Psoas muscle (tissue), 7 donors: ENCODE measurements at regions not wholly inside any gene's neighbourhood (a gene's known extent, or its start where the extent isn't known, plus 50 kb on each side); places are given as distances from the start of the nearest gene placed in this dataset.

Source experiments
- ATAC-seq, 4 donors: fragments of 200-7000 bp; cut with Tn5 transposase; one replicate each; pipeline ENCODE4 v1.9.1; 2020; ENCODE audit warnings: moderate library complexity in 3 of 4, mild to moderate bottlenecking in 2 of 4
- DNase-seq, 2 donors: peaks; one replicate each; pipeline ENCODE4 v3.0.0-alpha.2; 2020
- H3K27ac ChIP-seq: fragments of 200-600 bp; one replicate; pipeline ENCODE4 v1.8.0; 2022
- H3K27me3 ChIP-seq, 3 donors: fragments of 200-600 bp in 1 of 3; one replicate each; pipeline versions ENCODE4 v1.6.1 to v1.8.0; 2013 to 2022; ENCODE audit warnings: low read length in 2 of 3, mild to moderate bottlenecking in 2 of 3, moderate library complexity in 1 of 3; ENCODE audit not compliant: insufficient read depth in 3 of 3
- H3K36me3 ChIP-seq, 2 donors: fragments of 200-600 bp in 1 of 2; one replicate each; pipeline versions ENCODE4 v1.6.1 to v1.8.0; 2013 to 2022; ENCODE audit warnings: low read depth in 1 of 2, mild to moderate bottlenecking in 1 of 2, moderate library complexity in 1 of 2; ENCODE audit not compliant: insufficient read depth in 1 of 2
- H3K4me1 ChIP-seq: fragments of 200-600 bp; one replicate; pipeline ENCODE4 v1.8.0; 2022
- H3K4me3 ChIP-seq: fragments of 200-600 bp; one replicate; pipeline ENCODE4 v1.8.0; 2022; ENCODE audit warnings: mild to moderate bottlenecking
- H3K9me3 ChIP-seq: fragments of 200-600 bp; one replicate; pipeline ENCODE4 v1.8.0; 2022
- CTCF ChIP-seq: fragments of 200-600 bp; IDR thresholded peaks from one replicate; pipeline ENCODE4 v1.8.0; 2022; ENCODE audit warnings: antibody characterized with exemption
- WGBS, 3 donors: extraction: QIAGEN DNeasy Blood & Tissue Kit; methylation state at CpG; one replicate each; pipeline versions ENCODE4 v1.1.6 to v1.1.7; 2013; 5-methylcytosine and 5-hydroxymethylcytosine counted together
- intact Hi-C, 2 donors: fragments of 100-400 bp; cut with DNase I; formaldehyde crosslinking; loops; one replicate each; pipeline versions ENCODE4 v1.11.0 to v1.14.2; 2022
- donor health status: healthy with polysubstance abuse.
- donor health status: DM: no; HTN: no; CAD: no; lungs with moderate emphysema.
- donor health status: Bipolar disorder and iron deficiency.
- donor health status: healthy.
- donor health status: DM: yes; HTN: yes; CAD: no.
- donor health status: DM: no; HTN: no; CAD: no.
- donor health status: DM: yes; HTN: yes; CAD: no.

- Histone ChIP-seq H3K4me3 (no peak overlapping the region), H3K36me3 (no peaks in the 10 kb centered on the region), H3K4me1 (no peaks in the 10 kb centered on the region), H3K27ac (no peak overlapping the region), H3K9me3 (no peaks in the 10 kb centered on the region), H3K27me3 (no peaks in the 10 kb centered on the region)
- intact Hi-C loops: no loop called here
- TF ChIP-seq CTCF: no peak
- no peak for DNase-seq
- WGBS, 3 donors: 62 to 86% (median 79%) methylated on average over 3 of the region's 3 CpGs
- ATAC-seq: no peak
Observed at GRCh38 chr6:120857422-120857821, 476.9 kb downstream of the TBC1D32 start.

- no peak for TF ChIP-seq CTCF
- no peak for ATAC-seq
- intact Hi-C loops: no loop called here
- H3K36me3 ChIP-seq: no peaks in the 10 kb centered on the region
- no peak overlapping the region for H3K27ac ChIP-seq
- H3K9me3 ChIP-seq: no peaks in the 10 kb centered on the region
- no peaks in the 10 kb centered on the region for H3K27me3 ChIP-seq
- no peaks in the 10 kb centered on the region for H3K4me1 ChIP-seq
- no peak for DNase-seq
- no peak overlapping the region for H3K4me3 ChIP-seq
Observed at GRCh38 chr6:120854583-120854982, 479.7 kb downstream of the TBC1D32 start.

GRCh38 chr6:120853489-120853888, 480.8 kb downstream of the TBC1D32 start:
- no peak for ATAC-seq
- 16 to 45% (median 27%) methylated on average over 2 of the region's 2 CpGs for whole genome bisulfite sequencing, 3 donors
- intact Hi-C loops: no loop called here
- Histone ChIP-seq H3K9me3 (no peaks in the 10 kb centered on the region), H3K27me3 (no peaks in the 10 kb centered on the region), H3K4me3 (no peak overlapping the region), H3K36me3 (no peaks in the 10 kb centered on the region), H3K27ac (no peak overlapping the region), H3K4me1 (no peaks in the 10 kb centered on the region)
- no peak for DNase-seq
- TF ChIP-seq CTCF: no peak

GRCh38 chr6:120852293-120852849, 481.9 kb downstream of the TBC1D32 start:
- WGBS, 3 donors: 18 to 21% (median 19%) methylated on average over 1 of the region's 1 CpG
- H3K27ac ChIP-seq: no peak overlapping the region
- DNase-seq (no peak), ATAC-seq (no peak)
- H3K27me3 ChIP-seq: no peaks in the 10 kb centered on the region
- no peak for TF ChIP-seq CTCF
- no peaks in the 10 kb centered on the region for H3K36me3 ChIP-seq
- no peaks in the 10 kb centered on the region for H3K9me3 ChIP-seq
- no peak overlapping the region for H3K4me3 ChIP-seq
- H3K4me1 ChIP-seq: no peaks in the 10 kb centered on the region
- intact Hi-C loops: no loop called here

GRCh38 chr6:120826253-120826652, 508.0 kb downstream of the TBC1D32 start:
- ATAC-seq (no peak), DNase-seq (no peak)

More at GRCh38 chr6:120826253-120826652, 508.0 kb downstream of the TBC1D32 start:
- TF ChIP-seq CTCF: no peak
- no peak overlapping the region for H3K4me3 ChIP-seq
- intact Hi-C loops: no loop called here
- H3K9me3 ChIP-seq: no peaks in the 10 kb centered on the region
- H3K36me3 ChIP-seq: no peaks in the 10 kb centered on the region
- no peaks in the 10 kb centered on the region for H3K4me1 ChIP-seq
- no peak overlapping the region for H3K27ac ChIP-seq
- no peaks in the 10 kb centered on the region for H3K27me3 ChIP-seq
- 47 to 56% (median 52%) methylated on average over 2 of the region's 2 CpGs for WGBS, 3 donors
